Psoas muscle (tissue), 7 donors: ENCODE measurements at regions not wholly inside any gene's neighbourhood (a gene's known extent, or its start where the extent isn't known, plus 50 kb on each side); places are given as distances from the start of the nearest gene placed in this dataset.
A peak's percentile ranks its signal among the peaks of the same experiment; 100 is the strongest.

ENCODE experiments used
- ATAC-seq, 4 donors: fragments of 200-7000 bp; cut with Tn5 transposase; one replicate each; pipeline ENCODE4 v1.9.1; 2020; ENCODE audit warnings: moderate library complexity in 3 of 4, mild to moderate bottlenecking in 2 of 4
- DNase-seq, 2 donors: peaks; one replicate each; pipeline ENCODE4 v3.0.0-alpha.2; 2020
- H3K27ac ChIP-seq: fragments of 200-600 bp; one replicate; pipeline ENCODE4 v1.8.0; 2022
- H3K27me3 ChIP-seq, 3 donors: fragments of 200-600 bp in 1 of 3; one replicate each; pipeline versions ENCODE4 v1.6.1 to v1.8.0; 2013 to 2022; ENCODE audit warnings: low read length in 2 of 3, mild to moderate bottlenecking in 2 of 3, moderate library complexity in 1 of 3; ENCODE audit not compliant: insufficient read depth in 3 of 3
- H3K36me3 ChIP-seq, 2 donors: fragments of 200-600 bp in 1 of 2; one replicate each; pipeline versions ENCODE4 v1.6.1 to v1.8.0; 2013 to 2022; ENCODE audit warnings: low read depth in 1 of 2, mild to moderate bottlenecking in 1 of 2, moderate library complexity in 1 of 2; ENCODE audit not compliant: insufficient read depth in 1 of 2
- H3K4me1 ChIP-seq: fragments of 200-600 bp; one replicate; pipeline ENCODE4 v1.8.0; 2022
- H3K4me3 ChIP-seq: fragments of 200-600 bp; one replicate; pipeline ENCODE4 v1.8.0; 2022; ENCODE audit warnings: mild to moderate bottlenecking
- H3K9me3 ChIP-seq: fragments of 200-600 bp; one replicate; pipeline ENCODE4 v1.8.0; 2022
- CTCF ChIP-seq: fragments of 200-600 bp; IDR thresholded peaks from one replicate; pipeline ENCODE4 v1.8.0; 2022; ENCODE audit warnings: antibody characterized with exemption
- WGBS, 3 donors: extraction: QIAGEN DNeasy Blood & Tissue Kit; methylation state at CpG; one replicate each; pipeline versions ENCODE4 v1.1.6 to v1.1.7; 2013; 5-methylcytosine and 5-hydroxymethylcytosine counted together
- intact Hi-C, 2 donors: fragments of 100-400 bp; cut with DNase I; formaldehyde crosslinking; loops; one replicate each; pipeline versions ENCODE4 v1.11.0 to v1.14.2; 2022
- donor health status: healthy with polysubstance abuse.
- donor health status: DM: no; HTN: no; CAD: no; lungs with moderate emphysema.
- donor health status: Bipolar disorder and iron deficiency.
- donor health status: healthy.
- donor health status: DM: yes; HTN: yes; CAD: no.
- donor health status: DM: no; HTN: no; CAD: no.
- donor health status: DM: yes; HTN: yes; CAD: no.

- WGBS, 3 donors, result 72 to 78% (median 78%) methylated on average over 6 of the region's 6 CpGs
- no peaks in the 10 kb centered on the region for H3K9me3 ChIP-seq
- no peak overlapping the region for H3K27ac ChIP-seq
- intact Hi-C loops, result no loop called here
- no peaks in the 10 kb centered on the region for H3K27me3 ChIP-seq
- no peak for DNase-seq
- no peak for TF ChIP-seq CTCF
- ATAC-seq, result peak in 2 of 4 donors; percentile 59 to 66
- H3K36me3 ChIP-seq, result no peaks in the 10 kb centered on the region
- H3K4me1 ChIP-seq, result peaks cover 8% of the 10 kb centered on the region
- H3K4me3 ChIP-seq, result no peak overlapping the region
These were observed 78.1 kb upstream of the HMHB1 start for GRCh38 chr5:143733665-143734455.

GRCh38 chr5:143732402-143732801 is 79.6 kb upstream of the HMHB1 start:
- Histone ChIP-seq H3K4me1 (peaks cover 8% of the 10 kb centered on the region), H3K27ac (no peak overlapping the region), H3K36me3 (no peaks in the 10 kb centered on the region), H3K27me3 (no peaks in the 10 kb centered on the region), H3K4me3 (no peak overlapping the region), H3K9me3 (no peaks in the 10 kb centered on the region)
- 91 to 93% (median 91%) methylated on average over 1 of the region's 1 CpG for WGBS, 3 donors
- ATAC-seq (no peak), DNase-seq (no peak)
- no peak for TF ChIP-seq CTCF
- intact Hi-C loops, result no loop called here

- Histone ChIP-seq H3K4me3 (no peak overlapping the region), H3K27ac (no peak overlapping the region), H3K36me3 (no peaks in the 10 kb centered on the region), H3K9me3 (no peaks in the 10 kb centered on the region), H3K4me1 (peaks cover 8% of the 10 kb centered on the region), H3K27me3 (no peaks in the 10 kb centered on the region)
- no peak for TF ChIP-seq CTCF
- intact Hi-C loops, result no loop called here
- DNase-seq (no peak), ATAC-seq (no peak)
- WGBS, 3 donors, result 78 to 81% (median 80%) methylated on average over 3 of the region's 3 CpGs
These were observed 81.7 kb upstream of the HMHB1 start for GRCh38 chr5:143730112-143730801.

GRCh38 chr5:143729334-143729946 is 82.5 kb upstream of the HMHB1 start:
- Histone ChIP-seq H3K27me3 (no peaks in the 10 kb centered on the region), H3K4me1 (peaks cover 8% of the 10 kb centered on the region), H3K4me3 (no peak overlapping the region), H3K9me3 (peaks cover 3% of the 10 kb centered on the region), H3K36me3 (no peaks in the 10 kb centered on the region), H3K27ac (no peak overlapping the region)
- ATAC-seq (no peak), DNase-seq (no peak)
- no peak for TF ChIP-seq CTCF
- WGBS, 3 donors, result 29 to 47% (median 47%) methylated on average over 1 of the region's 1 CpG
- intact Hi-C loops, result no loop called here
